Psoas muscle (tissue), 7 donors: ENCODE measurements at regions not wholly inside any gene's neighbourhood (a gene's known extent, or its start where the extent isn't known, plus 50 kb on each side); places are given as distances from the start of the nearest gene placed in this dataset.

Source experiments
- ATAC-seq, 4 donors: fragments of 200-7000 bp; cut with Tn5 transposase; one replicate each; pipeline ENCODE4 v1.9.1; 2020; ENCODE audit warnings: moderate library complexity in 3 of 4, mild to moderate bottlenecking in 2 of 4
- DNase-seq, 2 donors: peaks; one replicate each; pipeline ENCODE4 v3.0.0-alpha.2; 2020
- H3K27ac ChIP-seq: fragments of 200-600 bp; one replicate; pipeline ENCODE4 v1.8.0; 2022
- H3K27me3 ChIP-seq, 3 donors: fragments of 200-600 bp in 1 of 3; one replicate each; pipeline versions ENCODE4 v1.6.1 to v1.8.0; 2013 to 2022; ENCODE audit warnings: low read length in 2 of 3, mild to moderate bottlenecking in 2 of 3, moderate library complexity in 1 of 3; ENCODE audit not compliant: insufficient read depth in 3 of 3
- H3K36me3 ChIP-seq, 2 donors: fragments of 200-600 bp in 1 of 2; one replicate each; pipeline versions ENCODE4 v1.6.1 to v1.8.0; 2013 to 2022; ENCODE audit warnings: low read depth in 1 of 2, mild to moderate bottlenecking in 1 of 2, moderate library complexity in 1 of 2; ENCODE audit not compliant: insufficient read depth in 1 of 2
- H3K4me1 ChIP-seq: fragments of 200-600 bp; one replicate; pipeline ENCODE4 v1.8.0; 2022
- H3K4me3 ChIP-seq: fragments of 200-600 bp; one replicate; pipeline ENCODE4 v1.8.0; 2022; ENCODE audit warnings: mild to moderate bottlenecking
- H3K9me3 ChIP-seq: fragments of 200-600 bp; one replicate; pipeline ENCODE4 v1.8.0; 2022
- CTCF ChIP-seq: fragments of 200-600 bp; IDR thresholded peaks from one replicate; pipeline ENCODE4 v1.8.0; 2022; ENCODE audit warnings: antibody characterized with exemption
- WGBS, 3 donors: extraction: QIAGEN DNeasy Blood & Tissue Kit; methylation state at CpG; one replicate each; pipeline versions ENCODE4 v1.1.6 to v1.1.7; 2013; 5-methylcytosine and 5-hydroxymethylcytosine counted together
- intact Hi-C, 2 donors: fragments of 100-400 bp; cut with DNase I; formaldehyde crosslinking; loops; one replicate each; pipeline versions ENCODE4 v1.11.0 to v1.14.2; 2022
- donor health status: healthy with polysubstance abuse.
- donor health status: DM: no; HTN: no; CAD: no; lungs with moderate emphysema.
- donor health status: Bipolar disorder and iron deficiency.
- donor health status: healthy.
- donor health status: DM: yes; HTN: yes; CAD: no.
- donor health status: DM: no; HTN: no; CAD: no.
- donor health status: DM: yes; HTN: yes; CAD: no.

- Histone ChIP-seq H3K4me1 (no peaks in the 10 kb centered on the region), H3K4me3 (no peak overlapping the region), H3K36me3 (no peaks in the 10 kb centered on the region), H3K27me3 (no peaks in the 10 kb centered on the region), H3K9me3 (no peaks in the 10 kb centered on the region), H3K27ac (no peak overlapping the region)
- no peak for TF ChIP-seq CTCF
- intact Hi-C loops: no loop called here
- ATAC-seq (no peak), DNase-seq (no peak)
- WGBS, 3 donors: 55 to 64% (median 63%) methylated on average over 5 of the region's 5 CpGs
These were observed 369.1 kb upstream of the CLNK start for GRCh38 chr4:11053601-11054220.

- DNase-seq (no peak), ATAC-seq (no peak)
- Histone ChIP-seq H3K36me3 (no peaks in the 10 kb centered on the region), H3K27me3 (no peaks in the 10 kb centered on the region), H3K4me3 (no peak overlapping the region), H3K27ac (no peak overlapping the region), H3K4me1 (no peaks in the 10 kb centered on the region), H3K9me3 (no peaks in the 10 kb centered on the region)
- intact Hi-C loops: no loop called here
- WGBS, 3 donors: 79 to 94% (median 92%) methylated on average over 2 of the region's 2 CpGs
- no peak for TF ChIP-seq CTCF
These were observed 366.6 kb upstream of the CLNK start for GRCh38 chr4:11051181-11051580.

DNA sequence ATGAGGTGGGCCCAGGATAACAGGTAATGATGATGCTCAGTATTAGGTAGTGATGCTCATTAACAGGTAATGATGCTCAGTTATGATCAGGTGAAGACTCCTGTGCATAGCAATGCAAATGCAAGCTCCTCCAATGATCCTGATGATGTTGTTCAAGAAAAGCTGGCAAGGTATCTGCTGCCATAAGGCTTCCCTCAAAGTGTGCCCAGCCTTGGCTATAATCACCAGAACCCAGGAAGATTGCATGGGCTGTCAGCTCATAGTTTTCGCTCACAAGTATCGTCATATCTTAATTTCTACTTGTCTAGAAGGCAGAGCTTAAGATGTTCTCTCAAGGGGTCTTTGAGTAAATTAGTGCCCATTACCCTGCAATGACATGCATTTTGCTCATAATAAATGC, 366.2 kb upstream of the CLNK start:
- 90 to 96% (median 95%) methylated on average over 2 of the region's 2 CpGs for WGBS, 3 donors
- DNase-seq (no peak), ATAC-seq (no peak)
- Histone ChIP-seq H3K9me3 (no peaks in the 10 kb centered on the region), H3K27ac (no peak overlapping the region), H3K36me3 (no peaks in the 10 kb centered on the region), H3K4me1 (no peaks in the 10 kb centered on the region), H3K4me3 (no peak overlapping the region), H3K27me3 (no peaks in the 10 kb centered on the region)
- intact Hi-C loops: no loop called here
- no peak for TF ChIP-seq CTCF

GRCh38 chr4:11049001-11049400, 364.4 kb upstream of the CLNK start:
- intact Hi-C loops: no loop called here
- no peaks in the 10 kb centered on the region for H3K27me3 ChIP-seq
- TF ChIP-seq CTCF: no peak
- H3K36me3 ChIP-seq: no peaks in the 10 kb centered on the region
- H3K4me3 ChIP-seq: no peak overlapping the region
- 54 to 79% (median 60%) methylated on average over 2 of the region's 2 CpGs for WGBS, 3 donors
- no peaks in the 10 kb centered on the region for H3K9me3 ChIP-seq
- no peaks in the 10 kb centered on the region for H3K4me1 ChIP-seq
- no peak for DNase-seq
- H3K27ac ChIP-seq: no peak overlapping the region
- no peak for ATAC-seq

- TF ChIP-seq CTCF: no peak
- Histone ChIP-seq H3K4me1 (no peaks in the 10 kb centered on the region), H3K27me3 (no peaks in the 10 kb centered on the region), H3K9me3 (no peaks in the 10 kb centered on the region), H3K27ac (no peak overlapping the region), H3K36me3 (no peaks in the 10 kb centered on the region), H3K4me3 (no peak overlapping the region)
- intact Hi-C loops: no loop called here
- no peak for DNase-seq
- ATAC-seq: no peak
- 78 to 87% (median 87%) methylated on average over 3 of the region's 3 CpGs for WGBS, 3 donors
These were observed 358.2 kb upstream of the CLNK start for GRCh38 chr4:11042760-11043159.
